NCI-H2196 (cell line): ENCODE measurements at regions not wholly inside any gene's neighbourhood (a gene's known extent, or its start where the extent isn't known, plus 50 kb on each side); places are given as distances from the start of the nearest gene placed in this dataset.

Experiments used
- DNase-seq: peaks from one replicate; lab custom pipeline; 2025; ENCODE audit not compliant: unreplicated experiment; lab: John Stamatoyannopoulos, UW

- DNase-seq, result no peak
Observed at GRCh38 chr4:36794716-36795115, 449.8 kb upstream of the NWD2 start.

- no peak for DNase-seq
Observed at GRCh38 chr4:36812149-36812548, 432.4 kb upstream of the NWD2 start.

- DNase-seq, result no peak
Observed at GRCh38 chr4:36815536-36815935, 429.0 kb upstream of the NWD2 start.

DNA sequence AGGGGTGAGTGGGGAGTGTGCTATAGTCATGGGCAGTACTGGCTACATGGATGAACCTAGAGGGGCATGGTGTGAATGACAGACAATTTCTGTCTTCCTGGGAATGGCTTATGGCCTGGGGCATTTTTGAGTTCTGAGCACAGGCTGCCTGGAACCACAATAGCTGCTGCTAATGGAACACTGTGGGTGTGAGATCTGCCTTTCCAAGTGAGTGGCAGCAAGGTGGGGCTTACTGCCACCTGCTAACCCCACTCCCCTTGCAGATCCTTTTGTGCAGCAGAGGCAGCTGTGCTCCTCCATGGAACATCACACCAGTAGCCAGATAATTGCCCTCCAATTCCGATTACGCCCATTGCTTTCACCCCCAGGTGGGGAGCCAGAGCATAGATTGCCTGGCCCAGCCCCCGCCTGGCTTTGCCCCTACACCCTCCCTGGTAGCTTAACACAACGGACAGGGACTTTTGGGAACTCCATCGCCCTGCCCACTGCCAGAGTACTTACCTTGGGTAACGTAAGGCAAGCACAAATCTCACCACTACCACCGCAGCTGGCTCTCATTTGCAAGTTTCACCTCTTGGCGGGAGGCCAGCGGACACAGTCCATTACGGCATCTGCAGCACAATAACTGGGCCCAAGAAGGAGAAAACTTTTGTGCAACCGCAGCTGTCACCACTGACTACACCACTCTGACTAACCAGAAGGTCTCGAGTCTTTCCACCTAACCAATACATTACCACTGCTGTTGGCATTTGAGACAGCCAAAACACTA, 421.2 kb upstream of the NWD2 start:
- no peak for DNase-seq

DNA sequence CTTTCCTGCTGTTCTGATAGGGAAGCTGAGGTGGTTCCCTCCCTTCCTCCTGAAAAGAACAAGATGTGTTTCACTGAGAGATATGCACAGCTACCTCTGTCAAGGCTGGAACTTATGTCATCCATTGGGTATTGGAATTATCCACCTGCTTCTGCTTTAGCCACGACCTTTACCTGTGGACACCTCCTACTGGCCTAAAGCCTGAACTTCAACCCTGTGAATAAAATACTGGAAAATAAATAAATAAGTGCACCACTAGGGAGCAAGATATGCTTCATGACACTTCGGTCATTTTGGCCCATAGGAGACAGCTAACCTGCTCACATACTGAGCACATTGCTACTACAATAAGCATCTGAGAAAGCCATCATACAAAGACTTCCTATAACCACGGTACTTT, 419.9 kb upstream of the NWD2 start:
- no peak for DNase-seq

- DNase-seq, result no peak
Observed at GRCh38 chr4:36835246-36835645, 409.3 kb upstream of the NWD2 start.

- no peak for DNase-seq
Observed at GRCh38 chr4:36841583-36842326, 402.8 kb upstream of the NWD2 start.

DNA sequence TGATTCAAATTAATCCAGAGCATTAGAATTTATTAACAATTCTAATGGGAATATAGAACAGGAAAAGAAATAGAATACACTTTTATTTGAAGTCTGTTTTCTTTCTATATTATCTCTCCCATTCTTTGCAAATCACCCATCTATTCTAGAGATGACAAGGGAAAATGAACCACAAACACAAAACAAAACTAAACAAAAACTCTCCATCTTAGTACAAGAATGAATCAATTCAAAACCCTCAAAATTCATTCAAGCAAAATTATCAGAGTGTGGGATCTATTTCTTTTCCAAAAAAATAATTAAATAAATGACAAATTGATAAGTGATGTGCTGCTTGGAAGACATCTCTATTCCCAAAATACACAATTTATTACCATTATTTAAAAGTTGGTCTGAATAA, 400.1 kb upstream of the NWD2 start:
- DNase-seq, result no peak

GRCh38 chr4:36852856-36853255, 391.7 kb upstream of the NWD2 start:
- DNase-seq, result no peak

GRCh38 chr4:36854554-36854953, 390.0 kb upstream of the NWD2 start:
- no peak for DNase-seq

DNA sequence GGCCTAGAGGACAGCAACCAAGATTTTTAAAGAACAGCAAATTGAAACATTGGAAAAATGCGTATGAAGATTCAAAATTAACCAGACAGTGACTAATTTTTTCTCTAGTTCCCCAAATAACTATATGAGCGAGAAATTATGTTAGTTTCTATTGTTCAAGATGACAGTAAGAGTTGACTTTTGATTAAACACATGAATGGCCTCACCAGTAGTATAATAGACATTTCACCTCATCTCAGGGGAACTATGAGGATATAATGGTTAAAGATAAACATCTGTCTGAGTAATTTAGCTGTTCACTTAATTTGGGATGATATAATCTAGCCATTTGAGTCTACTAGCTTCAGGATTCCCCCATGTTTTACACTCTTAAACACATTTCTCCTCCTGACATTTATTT, 380.9 kb upstream of the NWD2 start:
- no peak for DNase-seq

DNA sequence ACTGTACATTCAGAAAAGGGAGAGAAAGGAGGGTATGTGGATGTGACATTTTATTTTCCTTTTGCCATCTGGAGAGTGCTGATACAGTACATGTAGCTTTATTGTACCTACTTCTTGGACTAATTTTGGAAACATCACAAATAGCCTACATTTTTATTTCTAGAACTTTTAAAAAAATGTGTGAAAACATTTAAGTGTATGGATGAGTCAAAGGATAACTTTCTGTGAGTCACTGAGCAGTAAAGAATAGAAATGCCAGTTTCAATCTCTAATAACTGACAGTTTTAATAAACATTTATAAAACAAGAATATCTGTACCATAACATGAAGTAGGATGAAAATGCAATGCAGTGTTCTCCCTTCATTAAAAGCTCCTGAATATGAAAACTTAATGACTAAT, 374.4 kb upstream of the NWD2 start:
- DNase-seq, result no peak

DNA sequence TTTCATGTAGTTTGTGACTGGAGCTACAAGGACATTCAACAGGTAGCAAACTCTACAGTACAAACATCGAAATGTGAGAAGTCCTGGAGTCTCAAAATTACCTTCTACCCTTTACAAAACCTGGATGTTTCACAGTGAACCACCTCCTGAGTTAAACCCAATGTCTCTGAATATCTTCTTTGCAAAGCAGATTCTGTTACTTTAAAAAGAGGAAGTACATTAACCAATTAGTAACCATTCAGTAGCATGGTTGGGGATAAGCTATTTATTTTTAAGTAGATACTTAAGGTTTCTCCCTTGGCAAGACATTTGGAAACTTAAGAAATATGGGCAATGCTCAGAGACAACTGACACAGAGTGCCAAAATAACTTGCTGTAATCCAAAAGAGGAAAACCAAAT, 371.9 kb upstream of the NWD2 start:
- DNase-seq, result no peak

DNA sequence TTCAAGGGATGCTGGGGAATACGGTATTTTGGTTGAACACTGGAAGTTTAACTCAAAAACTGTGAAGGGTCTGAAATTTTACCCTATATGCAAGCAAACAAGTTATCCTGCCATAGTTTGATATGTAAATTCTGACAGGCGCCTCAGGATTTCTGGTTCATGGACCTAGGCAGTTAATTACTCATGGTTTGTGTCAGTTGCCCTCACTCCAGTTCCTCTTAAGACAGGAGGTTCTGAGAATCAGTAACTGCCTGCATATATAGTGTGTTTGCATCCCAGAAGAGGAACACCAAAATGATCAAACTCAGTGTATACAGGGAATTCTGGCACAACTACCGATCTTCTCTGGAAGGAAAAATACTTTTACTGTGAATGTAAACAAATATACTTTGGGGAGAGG, 360.4 kb upstream of the NWD2 start:
- DNase-seq, result no peak

DNA sequence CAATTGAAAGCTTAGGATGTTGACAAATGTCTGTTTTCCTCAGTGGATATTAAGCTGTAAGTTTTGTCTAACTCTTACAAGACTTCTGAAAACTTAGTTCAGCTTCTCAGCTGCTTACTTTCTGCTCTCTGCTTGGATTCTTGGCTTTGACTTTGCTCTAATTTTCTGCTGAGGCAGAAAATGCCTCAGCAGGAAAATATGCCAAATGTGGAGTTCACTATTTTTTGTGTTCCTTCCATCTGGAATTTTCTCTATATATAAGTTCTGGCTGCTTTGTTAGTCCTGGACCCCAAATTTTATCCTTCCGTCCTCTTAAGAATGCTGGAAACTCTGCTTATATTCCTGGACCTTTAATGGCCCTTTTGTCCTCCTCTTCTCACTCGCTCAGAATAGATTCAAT, 352.6 kb upstream of the NWD2 start:
- DNase-seq, result no peak

- no peak for DNase-seq
Observed at GRCh38 chr4:36900446-36900987, 344.0 kb upstream of the NWD2 start.

GRCh38 chr4:36904823-36905222, 339.7 kb upstream of the NWD2 start:
- no peak for DNase-seq

GRCh38 chr4:36914106-36914505, 330.4 kb upstream of the NWD2 start:
- no peak for DNase-seq

DNA sequence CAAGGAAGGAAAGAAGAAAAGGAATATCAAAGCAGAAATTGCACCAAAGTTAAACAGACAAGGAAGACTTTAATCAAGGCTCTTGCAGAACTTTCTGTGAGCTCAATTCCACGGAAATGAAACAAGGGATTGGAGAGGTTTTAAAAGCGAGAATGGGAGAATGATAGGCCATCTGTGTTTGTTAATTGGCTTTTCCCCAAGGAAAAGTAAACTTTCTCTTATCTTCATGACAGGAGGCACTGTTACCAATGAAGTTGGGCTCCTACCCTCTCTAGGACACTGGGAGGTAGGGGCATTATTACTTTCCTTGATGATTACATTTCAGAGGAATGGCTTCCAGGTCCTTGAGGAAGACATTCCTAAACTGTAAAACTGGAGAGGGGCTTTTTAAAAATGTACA, 328.8 kb upstream of the NWD2 start:
- no peak for DNase-seq

GRCh38 chr4:36917413-36917812, 327.1 kb upstream of the NWD2 start:
- no peak for DNase-seq

- DNase-seq, result no peak
Observed at GRCh38 chr4:36919721-36920120, 324.8 kb upstream of the NWD2 start.

- DNase-seq, result no peak
Observed at GRCh38 chr4:36921476-36922216, 322.9 kb upstream of the NWD2 start.
